CD14-positive monocyte (primary cell): ENCODE measurements at regions not wholly inside any gene's neighbourhood (a gene's known extent, or its start where the extent isn't known, plus 50 kb on each side); places are given as distances from the start of the nearest gene placed in this dataset.

ENCODE experiments used
- DNase-seq, 3 donors: peaks; one replicate each; pipeline ENCODE4 v3.0.0-alpha.2; 2011 to 2022
- H2AFZ ChIP-seq: 2 replicates; pipeline ENCODE4 v1.6.0; 2012; ENCODE audit warnings: mild to moderate bottlenecking, low read depth, low read length, inconsistent platforms; ENCODE audit not compliant: insufficient read depth, poor library complexity, severe bottlenecking
- H3K27ac ChIP-seq, 2 donors: 1 replicate in 1 of 2; 2 replicates in 1 of 2; pipeline ENCODE4 v1.5.1; 2012 to 2013; ENCODE audit warnings: low read length in 2 of 2, control low read depth in 1 of 2, inconsistent platforms in 1 of 2, low read depth in 1 of 2, mild to moderate bottlenecking in 1 of 2
- H3K27me3 ChIP-seq, 2 donors: one replicate each; pipeline versions ENCODE4 v1.6.0 to v1.6.1; 2011 to 2013; ENCODE audit warnings: low read length in 2 of 2; ENCODE audit not compliant: control insufficient read depth in 2 of 2, insufficient read depth in 2 of 2
- H3K36me3 ChIP-seq, 2 donors: replicated peaks in 1 of 2; 1 replicate in 1 of 2; 2 replicates in 1 of 2; pipeline versions ENCODE4 v1.5.1 to v1.6.1; 2012 to 2013; ENCODE audit warnings: low read length in 2 of 2, control low read depth in 1 of 2, inconsistent platforms in 1 of 2, mild to moderate bottlenecking in 1 of 2; ENCODE audit not compliant: insufficient read depth in 2 of 2, control insufficient read depth in 1 of 2
- H3K4me1 ChIP-seq, 2 donors: 1 replicate in 1 of 2; 2 replicates in 1 of 2; pipeline versions ENCODE4 v1.5.1 to v1.6.1; 2012 to 2013; ENCODE audit warnings: low read length in 2 of 2, control low read depth in 1 of 2, inconsistent platforms in 1 of 2, mild to moderate bottlenecking in 1 of 2, moderate library complexity in 1 of 2; ENCODE audit not compliant: insufficient read depth in 2 of 2, control insufficient read depth in 1 of 2
- H3K4me2 ChIP-seq: replicated peaks from 2 replicates; pipeline ENCODE3; 2012; ENCODE audit warnings: low read length, moderate library complexity, mild to moderate bottlenecking; ENCODE audit not compliant: poor library complexity, severe bottlenecking; ENCODE audit errors: extremely low read depth
- H3K4me3 ChIP-seq, 3 experiments: fragments of 200-600 bp in 1 of 3; sonication (generic) in 1 of 3; replicated peaks in 1 of 3; 1 replicate in 2 of 3; 2 replicates in 1 of 3; pipeline ENCODE4 v1.5.1; 2011 to 2013; ENCODE audit warnings: low read length in 3 of 3, mild to moderate bottlenecking in 3 of 3, control low read depth in 2 of 3, low read depth in 2 of 3, inconsistent platforms in 1 of 3, moderate library complexity in 1 of 3
- H3K79me2 ChIP-seq: 2 replicates; pipeline ENCODE4 v1.6.0; 2012; ENCODE audit warnings: mild to moderate bottlenecking, control low read depth, inconsistent platforms, low read length, moderate library complexity; ENCODE audit not compliant: insufficient read depth
- H3K9ac ChIP-seq: 2 replicates; pipeline ENCODE4 v1.6.0; 2017; ENCODE audit warnings: low read length, mild to moderate bottlenecking; ENCODE audit not compliant: insufficient read depth, poor library complexity, severe bottlenecking
- H3K9me3 ChIP-seq, 2 donors: replicated peaks in 1 of 2; 1 replicate in 1 of 2; 2 replicates in 1 of 2; pipeline versions ENCODE4 v1.5.1 to v1.6.1; 2012 to 2013; ENCODE audit warnings: low read length in 2 of 2, control low read depth in 1 of 2; ENCODE audit not compliant: control insufficient read depth in 1 of 2, insufficient read depth in 1 of 2
- H4K20me1 ChIP-seq: 2 replicates; pipeline ENCODE4 v1.6.0; 2012; ENCODE audit warnings: mild to moderate bottlenecking, low read length, control low read depth, moderate library complexity; ENCODE audit not compliant: insufficient read depth
- H3K27ac Mint-ChIP-seq, 7 donors: one replicate each; pipeline ENCODE4 v1.8.0; 2020; ENCODE audit warnings: mild to moderate bottlenecking in 7 of 7, mixed read lengths in 7 of 7, moderate library complexity in 6 of 7, inconsistent platforms in 2 of 7
- H3K27me3 Mint-ChIP-seq, 3 donors: one replicate each; pipeline ENCODE4 v1.8.0; 2021 to 2022; ENCODE audit warnings: low read depth in 3 of 3, mild to moderate bottlenecking in 3 of 3, mixed read lengths in 3 of 3, moderate library complexity in 3 of 3, inconsistent platforms in 1 of 3
- H3K36me3 Mint-ChIP-seq, 2 donors: one replicate each; pipeline ENCODE4 v1.8.0; 2020; ENCODE audit warnings: mixed read lengths in 2 of 2, inconsistent platforms in 1 of 2, mild to moderate bottlenecking in 1 of 2
- H3K4me1 Mint-ChIP-seq: one replicate; pipeline ENCODE4 v1.8.0; 2020; ENCODE audit warnings: mild to moderate bottlenecking, mixed read lengths
- H3K4me3 Mint-ChIP-seq, 2 donors: one replicate each; pipeline ENCODE4 v1.8.0; 2020; ENCODE audit warnings: mild to moderate bottlenecking in 2 of 2, mixed read lengths in 2 of 2, moderate library complexity in 1 of 2
- H3K9me3 Mint-ChIP-seq, 7 donors: one replicate each; pipeline ENCODE4 v1.8.0; 2020 to 2022; ENCODE audit warnings: mixed read lengths in 7 of 7, mild to moderate bottlenecking in 6 of 7, moderate library complexity in 6 of 7, inconsistent platforms in 2 of 7
- WGBS: methylation state at CpG from one replicate; pipeline ENCODE4 v1.1.5; 2013; ENCODE audit warnings: missing lambda C conversion rate; ENCODE audit not compliant: insufficient coverage; 5-methylcytosine and 5-hydroxymethylcytosine counted together
- intact Hi-C, 2 donors: fragments of 100-400 bp; cut with micrococcal nuclease; formaldehyde crosslinking; loops; one replicate each; pipeline versions ENCODE4 v1.15.0 to v1.15.1; 2023
- TF ChIP-seq, protein P1 (sequence below): fragments of 200-600 bp; IDR thresholded peaks from one replicate; pipeline ENCODE4 v1.8.0; 2022; ENCODE audit warnings: antibody characterized with exemption, mild to moderate bottlenecking

DNA sequence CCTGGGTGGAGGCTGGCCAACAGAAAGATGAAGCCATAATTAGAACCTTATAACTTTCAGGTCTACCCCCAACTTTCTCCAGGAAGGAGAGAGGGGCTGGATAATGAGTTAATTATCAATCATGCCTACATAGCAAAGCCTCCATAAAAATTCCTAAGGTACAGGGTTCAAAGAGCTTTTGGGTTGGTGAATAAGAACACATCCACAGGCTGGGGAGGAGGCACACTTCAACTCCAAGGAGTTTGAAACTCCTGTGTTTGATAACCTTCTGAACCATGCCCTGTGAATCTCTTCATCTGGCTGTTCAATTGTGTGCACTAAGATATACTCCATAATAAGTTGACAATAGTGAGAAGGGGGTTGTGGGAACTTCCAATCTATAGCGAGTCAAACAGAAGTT lies 552.3 kb downstream of the TDRD15 start:
- intact Hi-C loops = no loop called here
- Histone ChIP-seq H3K27ac (no peak overlapping the region), H3K9me3 (peaks cover 7 to 10% of the 10 kb centered on the region in 2 donors), H3K36me3 (no peaks in the 10 kb centered on the region), H2AFZ (no peak overlapping the region), H4K20me1 (no peaks in the 10 kb centered on the region), H3K9ac (no peak overlapping the region), H3K4me1 (no peaks in the 10 kb centered on the region), H3K4me2 (no peak overlapping the region), H3K79me2 (no peaks in the 10 kb centered on the region), H3K27me3 (no peaks in the 10 kb centered on the region), H3K4me3 (no peak overlapping the region)
- TF ChIP-seq, protein P1, sequence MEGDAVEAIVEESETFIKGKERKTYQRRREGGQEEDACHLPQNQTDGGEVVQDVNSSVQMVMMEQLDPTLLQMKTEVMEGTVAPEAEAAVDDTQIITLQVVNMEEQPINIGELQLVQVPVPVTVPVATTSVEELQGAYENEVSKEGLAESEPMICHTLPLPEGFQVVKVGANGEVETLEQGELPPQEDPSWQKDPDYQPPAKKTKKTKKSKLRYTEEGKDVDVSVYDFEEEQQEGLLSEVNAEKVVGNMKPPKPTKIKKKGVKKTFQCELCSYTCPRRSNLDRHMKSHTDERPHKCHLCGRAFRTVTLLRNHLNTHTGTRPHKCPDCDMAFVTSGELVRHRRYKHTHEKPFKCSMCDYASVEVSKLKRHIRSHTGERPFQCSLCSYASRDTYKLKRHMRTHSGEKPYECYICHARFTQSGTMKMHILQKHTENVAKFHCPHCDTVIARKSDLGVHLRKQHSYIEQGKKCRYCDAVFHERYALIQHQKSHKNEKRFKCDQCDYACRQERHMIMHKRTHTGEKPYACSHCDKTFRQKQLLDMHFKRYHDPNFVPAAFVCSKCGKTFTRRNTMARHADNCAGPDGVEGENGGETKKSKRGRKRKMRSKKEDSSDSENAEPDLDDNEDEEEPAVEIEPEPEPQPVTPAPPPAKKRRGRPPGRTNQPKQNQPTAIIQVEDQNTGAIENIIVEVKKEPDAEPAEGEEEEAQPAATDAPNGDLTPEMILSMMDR = no peak
- Mint-ChIP-seq H3K9me3 (peaks cover 0 to 9% (median 4%) of the 10 kb centered on the region in 7 donors), H3K4me1 (no peaks in the 10 kb centered on the region), H3K27ac (no peak overlapping the region), H3K4me3 (no peak overlapping the region), H3K36me3 (no peaks in the 10 kb centered on the region), H3K27me3 (no peaks in the 10 kb centered on the region)
- no peak for DNase-seq
- no CpG with 5 or more reads among the region's 1 CpG for WGBS

- H3K27me3 ChIP-seq = no peaks in the 10 kb centered on the region
- H3K4me2 ChIP-seq = no peak overlapping the region
- no peak overlapping the region for H3K4me3 ChIP-seq
- Mint-ChIP-seq H3K4me3 (no peak overlapping the region), H3K9me3 (peaks cover 0 to 9% (median 4%) of the 10 kb centered on the region in 7 donors), H3K36me3 (no peaks in the 10 kb centered on the region), H3K4me1 (no peaks in the 10 kb centered on the region), H3K27ac (no peak overlapping the region), H3K27me3 (no peaks in the 10 kb centered on the region)
- H3K79me2 ChIP-seq = no peaks in the 10 kb centered on the region
- intact Hi-C loops = no loop called here
- TF ChIP-seq, protein P1 = no peak
- no peaks in the 10 kb centered on the region for H3K4me1 ChIP-seq
- H3K27ac ChIP-seq = no peak overlapping the region
- no peak overlapping the region for H2AFZ ChIP-seq
- peaks cover 7 to 10% of the 10 kb centered on the region in 2 donors for H3K9me3 ChIP-seq
- H4K20me1 ChIP-seq = no peaks in the 10 kb centered on the region
- no peak for DNase-seq
- H3K9ac ChIP-seq = no peak overlapping the region
- no peaks in the 10 kb centered on the region for H3K36me3 ChIP-seq
These were observed 552.9 kb downstream of the TDRD15 start for GRCh38 chr2:21676676-21677075.
